IMR-90 (cell line): ENCODE measurements at regions not wholly inside any gene's neighbourhood (a gene's known extent, or its start where the extent isn't known, plus 50 kb on each side); places are given as distances from the start of the nearest gene placed in this dataset.

Experiments used
- ATAC-seq: fragments of 200-7000 bp; cut with Tn5 transposase; 2 replicates; pipeline ENCODE4 v1.9.1; 2020; ENCODE audit warnings: low read depth, mild to moderate bottlenecking, moderate library complexity
- BruUV-seq: library from RNA; stranded (reverse); fragments of 400-500 nt; replicated peaks from 2 replicates; lab custom pipeline; 2021; lab: Mats Ljungman, UMichigan
- CTCF ChIA-PET: fragments of 300-600 bp; formaldehyde crosslinking; extraction: SDS; loops from one replicate; lab custom pipeline; 2021; ENCODE audit warnings: antibody characterized with exemption; lab: Yijun Ruan, JAX
- POLR2A ChIA-PET: fragments of 300-600 bp; sonication (Branson Sonifier 250); formaldehyde crosslinking; loops from one replicate; lab custom pipeline; 2022; ENCODE audit warnings: antibody characterized with exemption; ENCODE audit not compliant: unreplicated experiment; lab: Charles Lee
- DNase-seq: peaks from one replicate; pipeline ENCODE4 v3.0.0; 2013
- H2AFZ ChIP-seq: replicated peaks from 2 replicates; pipeline ENCODE3; 2013; ENCODE audit warnings: low read length, mild to moderate bottlenecking; ENCODE audit not compliant: poor library complexity
- H2AK5ac ChIP-seq: 2 replicates; pipeline ENCODE4 v1.6.1; 2013; ENCODE audit warnings: low read depth, low read length, inconsistent platforms
- H2AK9ac ChIP-seq: replicated peaks from 2 replicates; pipeline ENCODE3; 2013; ENCODE audit warnings: mild to moderate bottlenecking, low read depth, low read length, moderate library complexity; ENCODE audit not compliant: poor library complexity
- H2BK120ac ChIP-seq: 2 replicates; pipeline ENCODE4 v1.6.1; 2013; ENCODE audit warnings: low read depth, low read length, inconsistent platforms
- H2BK15ac ChIP-seq: 3 replicates; pipeline ENCODE4 v1.6.1; 2013; ENCODE audit warnings: low read depth, low read length, inconsistent platforms
- H2BK20ac ChIP-seq: 2 replicates; pipeline ENCODE4 v1.6.1; 2013; ENCODE audit warnings: low read depth, mild to moderate bottlenecking, inconsistent platforms, low read length, moderate library complexity
- H2BK5ac ChIP-seq: 2 replicates; pipeline ENCODE4 v1.6.1; 2013; ENCODE audit warnings: mild to moderate bottlenecking, low read depth, low read length, inconsistent platforms; ENCODE audit not compliant: poor library complexity, severe bottlenecking
- H3K14ac ChIP-seq: replicated peaks from 2 replicates; pipeline ENCODE4 v1.6.1; 2013; ENCODE audit warnings: low read depth, low read length, inconsistent platforms
- H3K18ac ChIP-seq: 2 replicates; pipeline ENCODE4 v1.6.1; 2013; ENCODE audit warnings: low read depth, low read length, control low read depth
- H3K23ac ChIP-seq: 2 replicates; pipeline ENCODE4 v1.6.1; 2013; ENCODE audit warnings: low read depth, low read length, inconsistent platforms
- H3K27ac ChIP-seq: 2 replicates; pipeline ENCODE4 v1.5.1; 2013; ENCODE audit warnings: mild to moderate bottlenecking, control low read depth, low read length; ENCODE audit not compliant: insufficient read depth
- H3K27me3 ChIP-seq: 2 replicates; pipeline ENCODE4 v1.6.1; 2013; ENCODE audit warnings: low read length; ENCODE audit not compliant: control insufficient read depth, insufficient read depth
- H3K36me3 ChIP-seq: 2 replicates; pipeline ENCODE4 v1.6.1; 2013; ENCODE audit warnings: low read length, mixed read lengths; ENCODE audit not compliant: control insufficient read depth, insufficient read depth
- H3K4ac ChIP-seq: 2 replicates; pipeline ENCODE4 v1.6.1; 2013; ENCODE audit warnings: low read depth, low read length, inconsistent platforms
- H3K4me1 ChIP-seq: 2 replicates; pipeline ENCODE4 v1.6.1; 2013; ENCODE audit warnings: low read length, mixed read lengths; ENCODE audit not compliant: control insufficient read depth, insufficient read depth
- H3K4me2 ChIP-seq: 2 replicates; pipeline ENCODE4 v1.6.1; 2013; ENCODE audit warnings: low read depth, mild to moderate bottlenecking, control low read depth, low read length, moderate library complexity
- H3K4me3 ChIP-seq: 2 replicates; pipeline ENCODE4 v1.5.1; 2013; ENCODE audit warnings: low read depth, mild to moderate bottlenecking, control low read depth, low read length, moderate library complexity; ENCODE audit not compliant: insufficient read depth
- H3K56ac ChIP-seq: 2 replicates; pipeline ENCODE4 v1.6.1; 2013; ENCODE audit warnings: low read length, inconsistent platforms; ENCODE audit not compliant: insufficient read depth; ENCODE audit errors: extremely low read depth
- H3K79me1 ChIP-seq, 2 experiments: 2 replicates each; pipeline ENCODE4 v1.6.1; 2013; ENCODE audit warnings: low read length in 2 of 2, inconsistent platforms in 1 of 2, low read depth in 1 of 2
- H3K9ac ChIP-seq: 2 replicates; pipeline ENCODE4 v1.6.1; 2013; ENCODE audit warnings: low read depth, low read length, control low read depth
- H3K9me1 ChIP-seq: 2 replicates; pipeline ENCODE4 v1.6.1; 2013; ENCODE audit warnings: low read length, inconsistent platforms; ENCODE audit not compliant: insufficient read depth
- H3K9me3 ChIP-seq: 2 replicates; pipeline ENCODE4 v1.6.1; 2013; ENCODE audit warnings: low read length; ENCODE audit not compliant: control insufficient read depth, insufficient read depth
- H4K20me1 ChIP-seq: 2 replicates; pipeline ENCODE4 v1.6.1; 2013; ENCODE audit warnings: low read length, inconsistent platforms; ENCODE audit not compliant: insufficient read depth
- H4K5ac ChIP-seq: 2 replicates; pipeline ENCODE4 v1.6.1; 2013; ENCODE audit warnings: mild to moderate bottlenecking, low read depth, low read length, control low read depth
- H4K8ac ChIP-seq, 2 experiments: 2 replicates each; pipeline ENCODE4 v1.6.1; 2013; ENCODE audit warnings: low read depth in 2 of 2, low read length in 2 of 2, control low read depth in 1 of 2, inconsistent platforms in 1 of 2
- H4K91ac ChIP-seq: 2 replicates; pipeline ENCODE4 v1.6.1; 2013; ENCODE audit warnings: low read depth, low read length, inconsistent platforms; ENCODE audit not compliant: insufficient read depth
- MXI1 ChIP-seq: IDR thresholded peaks from 2 replicates; pipeline ENCODE4 v1.6.1; 2012; ENCODE audit warnings: low read depth, mild to moderate bottlenecking, low read length, moderate library complexity, borderline replicate concordance
- WGBS, 2 experiments: methylation state at CpG; one replicate each; pipeline versions ENCODE4 v1.1.5 to v1.1.7; 2013; ENCODE audit warnings: missing lambda C conversion rate in 2 of 2; ENCODE audit not compliant: insufficient read length in 1 of 2; ENCODE audit errors: extremely low coverage in 2 of 2; 5-methylcytosine and 5-hydroxymethylcytosine counted together
- dilution Hi-C: fragments of 300-500 bp; cut with HindIII; formaldehyde crosslinking; loops from one replicate; pipeline ENCODE4 v1.14.3; 2018; ENCODE audit warnings: low sequenced_read_pairs; ENCODE audit not compliant: unreplicated experiment
- in situ Hi-C: fragments of 300-500 bp; cut with MboI; formaldehyde crosslinking; loops from 3 replicates; pipeline ENCODE4 v1.14.3; 2019; ENCODE audit warnings: low sequenced_read_pairs, inconsistent platforms, mixed read lengths
- intact Hi-C: fragments of 100-400 bp; cut with micrococcal nuclease; formaldehyde crosslinking; loops from 2 replicates; pipeline ENCODE4 v1.10.0; 2022

DNA sequence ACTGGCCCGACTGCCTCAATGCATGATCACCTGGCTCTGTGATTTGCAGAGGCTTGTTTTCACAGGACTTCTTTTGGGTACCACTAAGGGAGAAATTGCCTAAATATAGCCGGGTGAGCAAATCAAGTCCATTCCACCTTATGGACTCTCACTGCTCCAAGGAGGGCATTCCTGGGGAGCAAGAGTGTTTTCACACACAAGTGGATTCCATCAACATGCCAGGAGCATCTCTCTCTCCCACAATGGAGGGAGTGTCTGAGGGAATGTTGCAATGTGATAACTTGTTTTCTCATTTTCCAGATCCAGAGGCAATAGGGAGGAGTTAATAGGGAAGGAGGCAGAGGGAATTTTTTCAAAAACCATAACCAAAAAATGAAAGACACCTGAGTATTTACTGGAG is 250.7 kb downstream of the SATB2 start:
- Histone ChIP-seq H4K20me1 (no peaks in the 10 kb centered on the region), H3K27me3 (no peaks in the 10 kb centered on the region), H2AK5ac (no peak overlapping the region), H3K27ac (no peak overlapping the region), H2BK120ac (no peak overlapping the region), H4K5ac (no peak overlapping the region), H2BK5ac (no peak overlapping the region), H3K36me3 (no peaks in the 10 kb centered on the region), H3K18ac (no peak overlapping the region), H3K4me3 (no peak overlapping the region), H3K56ac (no peak overlapping the region), H3K9me1 (no peaks in the 10 kb centered on the region), H4K8ac (no peak overlapping the region), H3K79me1 (no peaks in the 10 kb centered on the region), H2AFZ (no peak overlapping the region), H3K9me3 (peaks cover 2% of the 10 kb centered on the region; the same call in 1 of the 2 replicates), H3K4me1 (no peaks in the 10 kb centered on the region), H3K4ac (no peak overlapping the region), H3K9ac (no peak overlapping the region), H2AK9ac (no peak overlapping the region), H3K14ac (no peak overlapping the region), H3K23ac (no peak overlapping the region), H2BK20ac (no peak overlapping the region), H3K4me2 (no peak overlapping the region), H4K91ac (no peak overlapping the region), H2BK15ac (no peak overlapping the region)
- ATAC-seq (no peak), DNase-seq (no peak)
- intact Hi-C loops, result no loop called here
- no TSS peak for BruUV-seq
- ChIA-PET CTCF (no interaction called here), POLR2A (no interaction called here)
- no peak for TF ChIP-seq MXI1
- WGBS, 2 experiments, result no CpG with 5 or more reads among the region's 2 CpGs
- in situ Hi-C loops, result no loop called here
- dilution Hi-C loops, result no loop called here
